ENCODE measurements at regions not wholly inside any gene's neighbourhood (a gene's known extent, or its start where the extent isn't known, plus 50 kb on each side); places are given as distances from the start of the nearest gene placed in this dataset.

GRCh38 chr5:162637481-162637880 is 569.9 kb downstream of the GABRG2 start:
- no peak for TF ChIP-seq CTCF (IDR thresholded peaks at IDR 0.05; ENCODE audit: low read depth, low read length, missing control alignments)
- no peak overlapping the region for H3K27ac ChIP-seq
- H3K36me3 ChIP-seq (replicated peaks) = no peaks in the 10 kb centered on the region
- no peaks in the 10 kb centered on the region for H3K27me3 ChIP-seq (replicated peaks)
- no peak for DNase-seq
- no peak overlapping the region for H3K4me3 ChIP-seq (ENCODE audit: low read depth, low read length)
- in situ Hi-C loops (cut with HindIII; ENCODE audit: low pct_ligation_motif_present, low sequenced_read_pairs) = no loop called here

- no peaks in the 10 kb centered on the region for H3K36me3 ChIP-seq (replicated peaks)
- in situ Hi-C loops (cut with HindIII; ENCODE audit: low pct_ligation_motif_present, low sequenced_read_pairs) = no loop called here
- no peak for DNase-seq
- H3K27me3 ChIP-seq (replicated peaks) = no peaks in the 10 kb centered on the region
- no peak for TF ChIP-seq CTCF (IDR thresholded peaks at IDR 0.05; ENCODE audit: low read depth, low read length, missing control alignments)
- H3K27ac ChIP-seq = no peak overlapping the region
- H3K4me3 ChIP-seq (ENCODE audit: low read depth, low read length) = no peak overlapping the region
Observed at GRCh38 chr5:162638849-162639248, 571.3 kb downstream of the GABRG2 start.

GRCh38 chr5:162641142-162641813 is 573.7 kb downstream of the GABRG2 start:
- DNase-seq = no peak
- no peaks in the 10 kb centered on the region for H3K36me3 ChIP-seq (replicated peaks)
- no peak overlapping the region for H3K4me3 ChIP-seq (ENCODE audit: low read depth, low read length)
- no peak overlapping the region for H3K27ac ChIP-seq
- in situ Hi-C loops (cut with HindIII; ENCODE audit: low pct_ligation_motif_present, low sequenced_read_pairs) = no loop called here
- TF ChIP-seq CTCF (IDR thresholded peaks at IDR 0.05; ENCODE audit: low read depth, low read length, missing control alignments) = no peak
- H3K27me3 ChIP-seq (replicated peaks) = no peaks in the 10 kb centered on the region

GRCh38 chr5:162654661-162655405 is 587.3 kb downstream of the GABRG2 start:
- H3K36me3 ChIP-seq (replicated peaks) = no peaks in the 10 kb centered on the region
- in situ Hi-C loops (cut with HindIII; ENCODE audit: low pct_ligation_motif_present, low sequenced_read_pairs) = no loop called here
- DNase-seq = no peak
- no peak overlapping the region for H3K27ac ChIP-seq
- no peak for TF ChIP-seq CTCF (IDR thresholded peaks at IDR 0.05; ENCODE audit: low read depth, low read length, missing control alignments)
- no peaks in the 10 kb centered on the region for H3K27me3 ChIP-seq (replicated peaks)
- no peak overlapping the region for H3K4me3 ChIP-seq (ENCODE audit: low read depth, low read length)

GRCh38 chr5:162657076-162657475 is 589.5 kb downstream of the GABRG2 start:
- Histone ChIP-seq H3K27ac (no peak overlapping the region), H3K36me3 (replicated peaks) (no peaks in the 10 kb centered on the region), H3K4me3 (ENCODE audit: low read depth, low read length) (no peak overlapping the region), H3K27me3 (replicated peaks) (no peaks in the 10 kb centered on the region)
- in situ Hi-C loops (cut with HindIII; ENCODE audit: low pct_ligation_motif_present, low sequenced_read_pairs) = no loop called here
- TF ChIP-seq CTCF (IDR thresholded peaks at IDR 0.05; ENCODE audit: low read depth, low read length, missing control alignments) = no peak
- DNase-seq = no peak

Measured in brain microvascular endothelial cell (primary cell).